ENCODE measurements at regions not wholly inside any gene's neighbourhood (a gene's known extent, or its start where the extent isn't known, plus 50 kb on each side); places are given as distances from the start of the nearest gene placed in this dataset.

DNA sequence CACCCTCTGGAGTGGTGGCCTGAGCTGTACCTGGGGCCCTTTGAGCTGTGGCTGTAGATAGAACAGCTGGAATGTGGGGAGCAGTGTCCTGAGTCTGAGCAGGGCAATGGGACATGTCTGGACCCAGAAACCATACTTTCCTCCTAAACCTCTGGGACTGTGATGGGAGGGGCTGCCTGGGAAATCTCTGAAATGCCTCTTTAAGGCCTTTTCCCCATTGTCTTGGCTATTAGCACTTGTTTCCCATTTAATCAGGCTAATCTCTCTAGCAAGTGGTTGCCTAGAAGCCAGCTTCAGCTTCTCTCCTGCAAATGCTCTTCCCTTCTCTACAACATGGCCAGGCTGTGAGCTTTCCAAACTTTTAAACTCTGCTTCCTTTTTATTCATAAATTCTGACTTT is 58.5 kb upstream of the SPATA16 start:
- TF ChIP-seq, protein P1, sequence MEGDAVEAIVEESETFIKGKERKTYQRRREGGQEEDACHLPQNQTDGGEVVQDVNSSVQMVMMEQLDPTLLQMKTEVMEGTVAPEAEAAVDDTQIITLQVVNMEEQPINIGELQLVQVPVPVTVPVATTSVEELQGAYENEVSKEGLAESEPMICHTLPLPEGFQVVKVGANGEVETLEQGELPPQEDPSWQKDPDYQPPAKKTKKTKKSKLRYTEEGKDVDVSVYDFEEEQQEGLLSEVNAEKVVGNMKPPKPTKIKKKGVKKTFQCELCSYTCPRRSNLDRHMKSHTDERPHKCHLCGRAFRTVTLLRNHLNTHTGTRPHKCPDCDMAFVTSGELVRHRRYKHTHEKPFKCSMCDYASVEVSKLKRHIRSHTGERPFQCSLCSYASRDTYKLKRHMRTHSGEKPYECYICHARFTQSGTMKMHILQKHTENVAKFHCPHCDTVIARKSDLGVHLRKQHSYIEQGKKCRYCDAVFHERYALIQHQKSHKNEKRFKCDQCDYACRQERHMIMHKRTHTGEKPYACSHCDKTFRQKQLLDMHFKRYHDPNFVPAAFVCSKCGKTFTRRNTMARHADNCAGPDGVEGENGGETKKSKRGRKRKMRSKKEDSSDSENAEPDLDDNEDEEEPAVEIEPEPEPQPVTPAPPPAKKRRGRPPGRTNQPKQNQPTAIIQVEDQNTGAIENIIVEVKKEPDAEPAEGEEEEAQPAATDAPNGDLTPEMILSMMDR (conservative IDR thresholded peaks at IDR 0.05 in 1 of 2, IDR thresholded peaks at IDR 0.05 in 1 of 2; ENCODE audit: low read depth in 1 of 2, low read length in 2 of 2): no peak
- no peak for TF ChIP-seq EZH2 (IDR thresholded peaks at IDR 0.05; ENCODE audit: low read length, missing control alignments)
